Fibroblast of peridontal ligament (primary cell): ENCODE measurements at regions not wholly inside any gene's neighbourhood (a gene's known extent, or its start where the extent isn't known, plus 50 kb on each side); places are given as distances from the start of the nearest gene placed in this dataset.

Experiments
- DNase-seq: peaks from one replicate; pipeline ENCODE4 v3.0.0-alpha.2; 2010; ENCODE audit errors: extremely low read depth

DNA sequence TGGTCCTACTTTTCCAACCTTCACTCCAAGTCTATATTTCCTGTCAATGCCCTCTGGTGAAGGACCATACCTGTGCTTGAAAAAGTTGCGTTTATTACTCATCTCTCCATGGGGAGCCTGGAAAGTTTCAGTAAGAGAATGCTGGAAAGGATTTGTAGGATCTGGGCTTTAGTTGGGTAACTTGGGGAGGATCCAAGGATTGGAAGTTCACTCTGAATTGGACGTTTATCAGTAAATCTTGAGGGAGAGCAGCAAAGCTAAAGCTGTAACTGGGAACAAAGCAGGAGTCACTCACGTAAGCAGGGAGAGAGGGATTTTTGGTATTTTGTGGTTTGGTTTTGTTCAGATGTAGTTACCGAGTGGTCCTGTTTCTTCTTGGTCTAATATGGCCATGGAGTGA lies 51.4 kb upstream of the NPVF start:
- DNase-seq = no peak

DNA sequence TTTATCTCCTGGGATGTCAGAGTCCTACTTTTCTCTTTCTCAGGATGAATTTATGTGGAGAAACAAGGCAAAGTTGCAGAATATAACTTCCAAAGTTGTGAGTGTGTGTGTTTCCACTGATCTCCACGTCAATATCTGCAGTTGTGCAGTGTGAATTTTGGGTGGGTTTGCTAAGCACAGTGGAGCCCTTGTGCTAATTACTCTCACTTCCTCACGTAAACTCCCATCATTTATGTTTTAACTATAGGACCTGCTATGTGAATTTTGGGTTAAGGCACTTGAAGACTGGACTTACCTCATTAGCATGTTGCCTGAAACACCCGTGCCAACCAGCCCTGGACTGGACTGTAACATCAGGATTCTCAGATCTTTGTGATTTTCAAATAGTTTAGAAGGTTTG lies 51.9 kb upstream of the NPVF start:
- DNase-seq = no peak

DNA sequence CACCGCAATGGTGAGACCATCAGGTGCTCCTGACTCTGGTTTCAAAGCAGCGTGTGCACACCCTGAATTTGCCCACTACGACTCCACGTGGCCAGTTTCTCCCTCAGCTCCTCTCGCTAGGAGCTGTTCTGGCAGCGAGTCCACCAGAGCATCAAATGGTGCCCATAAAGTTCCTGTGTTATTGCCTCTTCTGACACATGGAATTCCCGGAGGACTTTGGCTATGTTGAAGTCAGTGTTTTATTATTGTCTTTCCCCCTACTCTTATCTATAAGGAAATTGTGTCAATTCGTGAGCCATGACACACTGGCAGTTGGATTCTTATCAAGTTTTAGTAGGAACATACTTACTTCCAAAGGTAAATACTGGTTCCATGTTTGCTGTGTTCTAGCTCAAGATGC lies 53.9 kb upstream of the NPVF start:
- DNase-seq = no peak

DNA sequence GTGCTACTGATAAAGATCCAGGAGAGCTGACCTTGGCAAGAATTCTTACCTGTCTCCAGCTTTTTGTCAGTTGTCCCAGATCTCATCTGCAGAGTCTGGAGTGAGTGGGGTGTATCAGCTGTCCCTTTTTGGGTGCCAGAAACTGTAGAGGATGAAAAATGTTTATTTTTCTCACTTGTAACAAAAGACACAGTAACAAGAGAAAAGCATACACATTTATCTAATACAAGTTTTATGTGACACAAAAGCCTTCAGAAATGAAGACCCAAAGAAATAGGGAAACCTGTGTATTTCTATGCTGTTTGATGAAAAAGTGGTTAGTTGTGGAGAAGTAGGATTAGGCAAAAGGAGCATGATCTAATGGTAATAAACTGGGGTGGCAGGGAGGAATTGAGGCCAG lies 58.5 kb upstream of the NPVF start:
- DNase-seq = no peak

DNA sequence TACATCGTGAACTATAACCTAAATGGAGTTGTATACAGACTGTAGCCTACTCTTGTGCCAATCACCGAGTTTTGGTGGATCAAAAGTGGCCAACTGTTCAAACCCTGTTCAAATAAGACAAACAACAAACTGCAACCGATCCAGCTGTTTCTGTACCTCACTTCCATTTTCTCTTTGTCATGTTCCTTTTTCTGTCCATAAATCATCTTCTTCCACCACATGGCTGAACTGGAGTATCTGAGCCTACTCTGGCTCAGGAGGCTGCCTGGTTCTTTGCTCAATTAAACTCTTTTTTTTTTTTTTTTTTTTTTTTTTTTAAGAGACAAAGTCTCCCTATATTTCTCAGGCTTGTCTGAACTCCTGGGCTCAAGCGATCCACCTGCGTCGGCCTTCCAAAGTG lies 59.0 kb upstream of the NPVF start:
- DNase-seq = no peak

DNA sequence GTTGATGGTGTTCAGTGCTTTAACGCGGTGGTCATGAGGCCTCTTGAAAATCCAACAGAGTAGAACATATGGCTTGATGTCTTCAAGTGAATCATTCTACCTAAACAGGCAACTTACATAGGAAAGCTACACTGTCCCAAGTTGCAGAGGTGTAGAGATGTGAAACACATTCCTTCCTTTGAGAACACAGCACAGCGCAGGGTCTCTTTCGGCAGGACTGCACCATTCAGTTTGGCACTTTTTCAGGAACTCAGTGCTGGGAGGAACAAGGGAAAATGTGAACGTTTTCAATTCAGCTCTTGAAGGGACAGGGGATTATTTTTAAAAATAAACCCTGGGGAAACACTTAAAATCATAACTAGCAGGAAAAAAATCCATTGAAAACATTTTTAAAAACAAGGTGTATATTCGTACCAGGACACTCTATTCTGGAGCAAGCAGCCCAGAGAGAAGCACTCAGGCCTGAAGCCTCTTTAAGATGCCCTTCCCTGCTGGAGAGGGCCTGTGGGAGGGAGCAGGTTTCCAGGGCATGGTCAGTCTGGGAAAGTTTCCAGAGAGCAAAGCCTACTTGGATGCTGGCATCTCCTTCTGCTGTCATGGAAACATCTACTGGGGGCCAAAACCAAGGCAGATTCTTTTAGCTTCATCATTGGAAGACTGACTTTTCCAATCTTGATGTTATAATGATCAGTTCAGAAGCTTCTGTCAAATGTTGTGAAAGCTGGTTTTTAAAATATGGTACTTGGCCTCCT lies 60.4 kb upstream of the NPVF start:
- no peak for DNase-seq

DNA sequence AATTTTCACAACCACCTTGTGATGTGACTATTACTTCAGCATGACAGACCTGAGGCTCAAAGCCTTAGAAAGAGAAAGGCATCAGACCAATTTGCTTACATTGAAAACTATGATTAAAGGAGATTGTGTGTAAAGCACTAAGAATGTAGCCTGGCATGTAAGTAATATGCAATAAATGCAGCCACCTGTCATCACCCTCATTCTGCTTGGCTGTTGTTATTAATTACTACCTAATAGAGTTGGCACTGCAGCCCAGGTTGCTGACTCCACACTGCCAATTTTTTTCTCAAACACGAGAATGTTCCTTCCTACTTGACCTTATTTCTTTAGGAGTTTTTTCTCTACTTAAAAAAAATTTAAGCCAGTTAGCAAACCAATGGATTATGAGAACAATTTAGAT lies 61.2 kb upstream of the NPVF start:
- DNase-seq = no peak

DNA sequence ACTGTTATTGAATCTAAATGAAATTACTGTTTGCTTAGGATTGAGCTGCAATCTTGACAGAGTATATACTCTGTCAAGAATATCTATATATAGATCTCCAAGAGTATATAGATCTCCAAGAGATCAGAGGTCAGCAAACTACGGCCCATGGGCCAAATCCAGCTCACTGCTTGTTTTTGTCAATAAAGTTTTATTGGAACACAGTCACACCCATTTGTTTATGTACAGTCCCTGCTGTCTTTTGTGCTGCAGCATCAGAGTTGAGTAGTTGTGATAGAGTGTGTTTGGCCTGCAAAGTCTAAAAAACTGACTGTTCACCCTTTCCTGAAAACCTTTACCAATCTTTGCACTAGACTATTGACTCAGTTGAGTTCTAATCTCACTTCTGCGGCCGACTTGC lies 66.3 kb upstream of the NPVF start:
- no peak for DNase-seq

DNA sequence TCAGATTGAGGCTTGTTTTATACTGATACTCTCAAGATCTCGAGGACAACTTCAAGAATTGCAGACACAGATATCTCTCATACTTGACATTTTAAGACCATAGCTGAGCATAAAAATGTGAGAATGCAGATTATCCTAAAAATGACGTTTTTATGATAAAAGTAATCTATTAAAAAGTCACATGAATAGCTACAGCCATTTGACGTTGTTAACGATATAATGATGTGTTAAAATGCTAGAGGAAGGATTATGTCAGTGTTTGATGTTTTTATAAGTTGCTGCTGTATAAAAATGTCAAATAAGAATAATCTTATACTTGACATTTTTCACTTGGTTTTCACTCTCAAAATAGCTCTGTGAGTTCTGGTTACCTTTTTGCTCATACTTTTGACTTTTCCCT lies 67.1 kb upstream of the NPVF start:
- DNase-seq = no peak

DNA sequence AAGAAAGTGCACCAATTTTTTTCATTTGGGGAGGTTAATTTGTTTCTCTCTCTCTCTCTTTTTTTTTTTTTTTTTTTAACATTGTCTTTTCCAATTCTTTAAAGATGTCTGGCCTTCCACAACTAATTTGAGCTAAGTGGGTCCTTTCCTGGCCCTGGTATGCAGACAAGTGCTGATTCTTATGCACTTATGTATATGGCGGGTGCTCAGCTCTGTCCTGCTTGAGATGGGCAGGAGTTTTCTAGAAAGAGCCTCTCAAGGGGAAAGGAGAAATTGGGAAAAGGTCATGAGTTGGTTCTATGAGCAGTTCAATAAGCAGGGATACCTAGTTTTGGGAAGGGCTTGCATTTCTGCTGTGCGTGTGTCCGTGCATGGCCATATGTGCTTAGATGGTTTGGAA lies 67.8 kb upstream of the NPVF start:
- no peak for DNase-seq

DNA sequence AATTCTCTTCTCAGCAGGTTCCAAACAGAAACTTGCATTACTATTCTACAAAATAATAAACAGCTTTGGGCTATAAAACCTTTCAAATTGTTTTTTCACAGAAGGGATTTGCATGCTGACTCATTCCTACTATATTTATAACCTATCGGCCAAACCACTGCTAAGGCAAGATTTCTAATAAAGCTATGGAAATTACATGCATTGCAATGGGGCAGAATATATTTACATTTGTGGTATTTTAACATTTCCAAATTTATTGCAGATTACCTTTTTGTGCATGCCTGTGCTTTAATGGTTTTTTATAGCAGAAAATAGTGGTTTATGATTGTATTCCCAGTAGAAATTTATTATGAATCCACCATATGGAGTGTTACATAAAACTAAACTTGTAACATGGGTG lies 69.0 kb upstream of the NPVF start:
- DNase-seq = no peak

DNA sequence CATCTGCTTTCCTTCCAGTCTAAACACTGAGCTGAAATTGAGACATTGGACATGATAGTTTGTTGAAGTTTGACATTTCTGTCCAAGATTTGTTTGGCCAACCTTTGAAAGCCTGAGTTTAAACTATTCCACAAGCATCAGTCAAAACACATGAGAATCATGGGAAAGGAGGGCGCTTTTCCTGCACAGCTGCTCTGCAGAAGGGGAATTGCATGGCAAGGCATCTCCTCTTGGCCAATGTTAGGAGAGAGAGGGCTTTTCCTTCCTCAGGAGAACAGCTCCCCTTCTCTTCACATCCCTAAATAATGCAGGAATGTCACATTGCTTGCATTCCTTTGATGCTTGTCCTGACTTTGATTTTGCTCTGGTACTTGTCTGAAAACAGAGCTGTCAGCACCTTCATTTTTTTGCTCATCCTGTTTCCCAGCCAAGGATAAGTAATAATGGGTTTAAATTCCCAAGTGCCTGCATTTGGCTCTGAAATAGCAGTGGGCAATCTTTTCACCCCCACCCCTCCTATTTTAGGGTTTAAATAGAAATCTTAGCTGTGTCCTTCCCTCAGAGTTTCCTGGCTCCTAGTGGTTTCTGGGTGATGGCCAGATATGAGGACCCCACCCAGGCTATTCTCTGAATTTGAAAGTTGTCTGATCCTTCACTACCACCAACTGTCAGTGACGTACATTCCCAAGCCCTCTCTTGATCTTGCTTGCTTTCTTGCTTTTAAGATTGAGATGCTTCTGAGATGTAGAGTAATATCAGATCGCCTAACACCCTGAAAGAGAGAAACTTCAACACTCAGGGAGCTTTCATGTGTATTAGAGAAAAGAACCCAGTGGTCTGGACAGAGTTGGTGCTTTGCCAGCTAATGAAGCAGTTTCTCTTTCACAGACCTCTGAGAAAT lies 75.2 kb upstream of the NPVF start:
- no peak for DNase-seq

DNA sequence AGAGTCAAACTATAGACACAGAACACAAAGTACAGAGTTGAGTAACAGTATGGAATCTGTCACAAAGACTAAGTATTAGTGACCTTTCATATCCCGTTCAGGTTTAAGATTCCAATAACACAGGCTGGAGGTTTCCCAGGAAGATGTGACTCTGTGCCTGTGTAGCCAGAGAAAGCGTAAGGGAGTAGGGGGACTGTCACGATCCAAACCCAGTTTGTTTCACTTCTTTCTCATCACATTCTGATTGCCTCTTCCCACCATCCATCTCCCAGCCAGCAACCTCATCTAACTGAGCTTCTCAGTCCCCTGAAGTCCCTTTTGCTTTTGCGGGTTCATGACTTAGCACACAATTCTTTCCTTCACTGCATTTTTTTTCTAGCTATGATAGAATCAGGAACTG lies 76.4 kb upstream of the NPVF start:
- DNase-seq = no peak

DNA sequence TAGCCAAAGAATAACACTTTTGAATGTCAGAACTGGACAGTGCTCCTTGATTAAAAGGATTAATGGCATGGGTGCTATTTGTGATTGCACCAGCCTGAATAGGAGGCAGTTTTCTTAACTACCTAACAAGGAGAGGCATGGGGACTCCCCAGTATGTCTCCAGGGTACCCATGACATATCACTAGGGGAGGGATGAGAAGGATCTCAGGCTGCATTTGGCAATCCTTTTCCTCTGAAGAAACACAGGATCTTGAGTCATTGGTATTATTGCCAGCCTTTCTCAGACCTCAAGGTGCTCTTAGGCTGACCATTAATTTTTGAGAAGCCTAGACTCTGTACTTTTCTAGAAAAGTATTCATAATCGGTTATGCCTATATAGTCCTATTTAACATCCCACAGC lies 77.5 kb upstream of the NPVF start:
- no peak for DNase-seq

DNA sequence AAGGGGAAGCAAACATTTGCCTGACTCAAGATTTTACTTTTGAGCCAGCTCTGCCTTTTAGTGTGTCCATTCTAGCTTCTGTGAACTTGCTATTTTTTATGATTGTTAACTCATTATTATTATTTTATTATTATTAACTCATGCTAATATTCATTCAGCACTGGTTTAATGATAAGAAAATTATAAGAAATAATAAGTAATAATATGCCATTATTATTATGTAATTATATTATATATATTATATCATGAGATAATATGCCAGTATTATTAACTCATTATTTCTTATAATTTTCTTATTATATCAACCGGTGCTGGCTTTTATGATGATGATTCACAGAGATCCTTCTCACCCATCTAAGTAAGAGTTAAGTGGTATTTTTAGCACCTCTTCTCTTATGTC lies 79.3 kb upstream of the NPVF start:
- DNase-seq = no peak

DNA sequence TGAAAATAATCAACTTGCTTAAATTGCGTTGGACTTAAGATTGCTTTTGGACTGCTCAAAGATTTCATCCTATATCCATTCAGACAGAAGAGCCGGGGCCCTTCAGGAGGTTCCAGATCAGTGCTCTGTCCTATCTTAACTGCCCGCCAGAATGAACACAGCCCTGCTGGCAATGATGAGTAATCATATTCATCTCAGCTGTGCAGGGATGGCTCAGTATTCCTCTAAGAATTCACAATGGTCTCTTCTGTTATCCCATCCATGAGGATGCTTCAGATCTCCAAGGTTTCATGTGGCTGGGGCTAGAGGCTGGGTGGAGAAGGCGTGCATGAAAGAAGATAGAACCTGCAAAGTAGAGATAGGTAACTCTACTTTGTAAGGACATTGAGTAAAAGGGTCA lies 80.0 kb upstream of the NPVF start:
- DNase-seq = no peak

DNA sequence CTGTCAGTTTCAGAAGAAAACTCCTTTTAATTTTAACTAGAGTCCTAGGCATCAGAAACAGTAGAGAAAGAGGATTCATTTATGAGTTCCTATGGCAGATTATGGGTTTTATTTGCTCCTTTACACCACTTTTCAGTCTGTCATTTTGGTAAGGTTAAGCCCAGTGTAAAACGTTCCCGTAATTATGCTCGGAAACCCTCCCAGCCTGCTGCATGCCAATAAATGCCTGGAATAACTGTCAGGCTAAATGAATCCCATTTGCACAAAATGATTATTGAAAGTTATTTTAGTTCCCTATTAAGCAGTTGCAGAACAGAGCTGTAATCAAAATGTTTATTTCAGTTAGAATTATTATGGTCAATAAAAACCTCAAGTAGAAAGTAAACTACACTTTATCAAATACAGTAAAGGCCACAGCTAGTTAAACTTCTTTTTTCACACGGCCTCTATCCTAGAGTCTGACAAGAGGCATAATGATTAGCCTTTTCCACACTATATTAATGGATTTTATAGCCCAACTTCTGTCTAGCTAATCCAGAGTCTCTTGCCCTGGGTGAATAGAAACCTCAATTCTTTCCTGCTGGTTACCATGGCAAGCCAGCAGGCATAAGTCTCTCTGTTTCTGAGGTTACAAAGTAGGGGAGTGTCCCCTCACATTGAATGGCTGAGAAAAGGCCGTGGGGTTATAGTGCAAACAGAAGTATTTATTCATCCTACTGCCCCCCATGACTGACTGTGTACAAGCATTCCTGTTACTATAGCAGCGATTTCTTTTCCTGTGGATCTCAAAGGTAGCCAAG lies 80.8 kb upstream of the NPVF start:
- no peak for DNase-seq

DNA sequence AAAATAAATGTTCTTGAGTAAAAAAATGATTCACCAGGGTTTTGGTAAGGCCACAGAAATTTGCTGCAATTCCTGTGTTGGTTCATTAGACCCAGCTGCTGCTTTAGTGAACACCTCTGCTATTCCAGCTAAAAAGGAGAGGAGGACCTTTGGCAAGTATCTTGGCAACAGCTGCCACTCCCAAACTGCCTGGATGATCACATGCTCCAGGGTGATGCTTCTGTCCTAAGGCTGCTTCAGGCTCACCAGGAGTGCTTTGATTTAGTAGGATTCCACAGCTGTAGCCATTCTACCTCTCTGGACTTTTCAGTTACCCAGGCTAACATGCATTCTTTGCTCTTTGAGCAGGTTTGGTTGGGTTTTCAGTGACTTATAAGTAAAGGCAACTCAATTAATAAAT lies 82.6 kb upstream of the NPVF start:
- DNase-seq = no peak

DNA sequence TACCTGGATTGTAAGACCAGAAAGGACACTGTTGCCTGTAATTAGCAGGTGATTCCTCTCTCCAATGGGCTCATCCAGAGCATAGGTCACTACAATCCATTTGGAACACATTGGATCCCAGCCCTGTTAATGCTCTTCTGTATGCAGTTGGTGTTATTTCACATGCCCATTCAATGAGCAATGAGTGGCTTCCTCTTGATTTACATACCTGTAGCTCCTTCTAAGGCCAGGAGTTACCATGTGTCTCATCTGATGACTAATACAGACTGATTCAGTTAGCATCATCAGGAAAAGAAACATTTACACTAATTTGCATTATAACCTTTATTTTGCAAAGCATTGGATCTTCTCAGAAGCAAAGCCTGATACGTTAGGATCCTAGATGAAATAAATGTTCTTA lies 83.1 kb upstream of the NPVF start:
- DNase-seq = no peak

DNA sequence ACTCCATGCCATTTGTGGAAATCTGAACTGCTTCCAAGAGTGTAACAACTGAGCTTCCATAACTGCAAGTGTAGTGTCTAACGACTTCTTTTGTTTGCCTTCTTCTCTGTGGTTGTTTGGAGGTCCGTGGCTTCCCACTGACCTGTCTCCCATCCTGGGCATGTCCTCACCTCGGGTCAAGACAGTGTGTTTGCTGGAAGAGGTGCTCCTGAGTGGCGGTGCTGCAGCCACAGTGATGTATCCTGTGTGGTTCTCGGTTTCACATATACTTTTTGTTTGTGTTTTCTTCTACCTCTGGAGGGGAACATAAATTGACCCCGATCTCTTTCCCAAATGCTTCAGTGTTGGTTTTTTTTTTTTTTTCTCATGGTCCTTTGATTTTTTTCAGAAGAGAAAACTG lies 84.7 kb upstream of the NPVF start:
- DNase-seq = no peak

DNA sequence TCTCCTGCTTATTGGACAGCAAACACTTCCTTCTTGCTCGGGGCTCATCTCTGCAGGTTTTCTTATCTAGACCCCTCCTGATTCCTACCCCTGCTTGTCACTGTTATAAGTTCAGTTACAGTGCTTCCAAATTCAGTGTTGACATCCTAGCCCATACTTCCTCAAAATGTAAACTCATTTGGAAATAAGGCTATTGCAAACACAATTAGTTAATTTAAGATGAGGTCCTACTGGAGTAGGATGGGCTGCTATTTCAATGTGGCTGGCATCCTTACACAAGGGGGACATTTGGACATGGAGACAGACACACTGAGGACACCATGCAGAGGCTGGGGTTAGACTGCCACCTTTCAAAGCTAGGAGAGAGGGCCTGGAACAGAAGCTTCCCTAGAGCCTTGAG lies 85.2 kb upstream of the NPVF start:
- no peak for DNase-seq

DNA sequence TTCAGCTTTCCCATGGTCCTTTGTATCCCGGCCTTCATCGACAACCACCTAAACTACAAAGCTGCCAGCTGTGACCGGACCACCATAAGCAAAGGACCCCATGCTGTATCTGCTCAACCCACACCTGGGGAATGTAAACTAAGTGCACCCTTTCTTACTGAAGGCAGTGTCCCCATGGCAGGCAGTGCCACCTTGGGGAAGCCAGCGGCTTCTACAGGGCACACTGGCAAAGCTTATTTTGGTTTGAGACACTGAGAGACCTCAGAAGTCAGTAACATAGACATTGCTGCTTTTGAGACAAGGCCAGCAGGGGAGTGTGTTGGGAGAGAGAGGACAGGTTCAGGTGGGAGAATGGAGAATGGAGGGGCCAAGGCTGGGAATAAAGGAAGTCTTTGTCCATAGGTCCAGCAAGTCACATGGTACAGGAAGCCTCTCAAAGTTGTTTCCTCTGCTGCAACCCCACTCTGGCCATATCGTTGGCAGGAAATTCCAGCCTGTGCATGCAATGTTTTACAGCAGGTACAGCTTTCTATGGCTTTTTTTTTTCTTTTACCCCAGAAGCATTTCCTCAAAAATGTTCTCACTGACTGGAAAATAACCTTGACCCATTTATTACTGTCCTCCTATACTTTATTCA lies 85.9 kb upstream of the NPVF start:
- no peak for DNase-seq
